ENCODE measurements at regions not wholly inside any gene's neighbourhood (a gene's known extent, or its start where the extent isn't known, plus 50 kb on each side); places are given as distances from the start of the nearest gene placed in this dataset.

DNA sequence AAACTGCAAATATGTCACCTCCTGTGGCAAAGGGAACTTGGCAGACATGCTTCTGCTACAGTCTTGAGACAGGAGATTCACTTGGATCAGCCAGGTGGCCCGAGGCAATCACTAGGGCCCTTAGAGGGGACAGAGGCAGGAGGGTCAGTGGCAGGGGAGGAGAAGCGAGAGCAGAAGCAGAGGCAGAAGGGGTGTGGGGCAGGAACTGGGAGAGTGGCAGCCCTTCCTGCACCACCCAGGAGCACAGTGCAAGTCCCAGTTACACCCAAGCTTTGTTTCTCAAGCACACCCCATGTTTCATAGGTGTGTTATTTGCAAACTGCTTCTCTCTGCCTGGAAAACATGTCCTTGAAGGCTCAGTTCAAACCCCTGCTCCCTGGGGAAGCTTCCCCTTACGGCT is 309.7 kb upstream of the MYT1L start:
- H3K4me3 ChIP-seq (replicated peaks in 1 of 2; ENCODE audit: low read depth in 2 of 2, low read length in 2 of 2) = no peak overlapping the region
- TF ChIP-seq, protein P1, sequence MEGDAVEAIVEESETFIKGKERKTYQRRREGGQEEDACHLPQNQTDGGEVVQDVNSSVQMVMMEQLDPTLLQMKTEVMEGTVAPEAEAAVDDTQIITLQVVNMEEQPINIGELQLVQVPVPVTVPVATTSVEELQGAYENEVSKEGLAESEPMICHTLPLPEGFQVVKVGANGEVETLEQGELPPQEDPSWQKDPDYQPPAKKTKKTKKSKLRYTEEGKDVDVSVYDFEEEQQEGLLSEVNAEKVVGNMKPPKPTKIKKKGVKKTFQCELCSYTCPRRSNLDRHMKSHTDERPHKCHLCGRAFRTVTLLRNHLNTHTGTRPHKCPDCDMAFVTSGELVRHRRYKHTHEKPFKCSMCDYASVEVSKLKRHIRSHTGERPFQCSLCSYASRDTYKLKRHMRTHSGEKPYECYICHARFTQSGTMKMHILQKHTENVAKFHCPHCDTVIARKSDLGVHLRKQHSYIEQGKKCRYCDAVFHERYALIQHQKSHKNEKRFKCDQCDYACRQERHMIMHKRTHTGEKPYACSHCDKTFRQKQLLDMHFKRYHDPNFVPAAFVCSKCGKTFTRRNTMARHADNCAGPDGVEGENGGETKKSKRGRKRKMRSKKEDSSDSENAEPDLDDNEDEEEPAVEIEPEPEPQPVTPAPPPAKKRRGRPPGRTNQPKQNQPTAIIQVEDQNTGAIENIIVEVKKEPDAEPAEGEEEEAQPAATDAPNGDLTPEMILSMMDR (IDR thresholded peaks at IDR 0.05; ENCODE audit: low read depth, low read length) = no peak
- no peak for DNase-seq (ENCODE audit: low read depth in 2 of 2)

DNA sequence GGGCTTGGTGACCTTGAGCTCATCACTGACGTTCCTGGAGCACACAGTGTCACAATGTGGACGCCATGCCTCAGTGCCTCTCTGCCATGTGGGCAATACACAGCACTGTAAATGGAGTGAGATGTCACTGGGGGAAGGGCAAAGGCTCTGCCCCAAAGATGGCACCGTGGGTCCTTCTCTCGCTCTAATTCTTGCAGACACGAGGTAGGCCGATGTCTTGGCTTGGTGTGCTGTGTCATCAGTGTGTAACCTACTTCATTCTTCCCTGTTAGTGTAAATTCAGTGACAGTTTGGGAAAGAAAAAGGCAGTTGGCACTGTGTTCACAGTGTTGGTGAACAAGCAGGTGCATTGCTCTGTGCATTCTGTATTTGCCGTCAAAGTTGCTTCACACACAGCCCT is 309.3 kb upstream of the MYT1L start:
- no peak overlapping the region for H3K4me3 ChIP-seq (replicated peaks in 1 of 2; ENCODE audit: low read depth in 2 of 2, low read length in 2 of 2)
- no peak for DNase-seq (ENCODE audit: low read depth in 2 of 2)
- TF ChIP-seq, protein P1 (IDR thresholded peaks at IDR 0.05; ENCODE audit: low read depth, low read length) = no peak

DNA sequence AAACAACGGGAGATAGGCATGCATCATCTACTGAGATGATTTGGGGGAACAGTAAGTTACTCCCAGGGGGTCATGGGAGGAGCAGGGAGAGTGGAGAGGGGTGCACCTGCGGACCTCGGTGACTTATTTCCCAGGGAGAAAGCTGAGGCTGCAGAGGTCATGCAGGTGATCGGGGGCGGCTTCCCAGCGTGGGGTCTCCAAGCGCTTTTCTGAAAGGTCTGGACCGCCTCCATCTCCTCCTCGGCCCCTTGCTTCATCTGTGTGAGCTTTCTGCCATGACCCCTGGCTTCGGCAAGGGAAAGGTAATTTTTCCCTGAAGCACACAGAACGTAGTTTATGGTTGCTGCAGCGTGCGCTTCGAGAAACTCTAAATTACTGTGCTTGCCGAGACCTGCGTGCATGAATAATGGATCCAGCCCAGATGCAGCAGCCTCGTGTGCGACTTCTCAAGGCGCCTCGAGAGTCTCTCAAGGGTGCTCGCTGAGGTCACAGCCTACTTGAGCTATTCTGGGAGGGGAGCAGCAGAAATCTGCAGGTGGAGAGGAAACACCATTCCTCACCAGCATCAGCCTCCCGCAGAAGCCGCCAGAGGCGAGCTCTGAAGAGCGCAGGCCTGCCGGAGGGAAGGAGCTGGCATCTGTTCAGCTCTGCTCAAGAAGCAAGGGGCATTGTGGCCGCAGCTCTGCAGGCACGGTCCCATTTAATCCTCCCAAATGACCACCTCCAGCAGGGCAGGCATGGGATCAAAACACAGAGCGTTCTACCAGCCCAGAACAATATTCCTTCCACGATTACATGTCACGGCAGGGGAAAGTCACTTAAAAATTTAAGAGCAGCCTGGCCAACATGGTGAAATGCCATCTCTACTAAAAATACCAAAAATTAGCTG is 308.4 kb upstream of the MYT1L start:
- DNase-seq (ENCODE audit: low read depth in 2 of 2) = no peak
- TF ChIP-seq, protein P1 (IDR thresholded peaks at IDR 0.05; ENCODE audit: low read depth, low read length) = no peak

DNA sequence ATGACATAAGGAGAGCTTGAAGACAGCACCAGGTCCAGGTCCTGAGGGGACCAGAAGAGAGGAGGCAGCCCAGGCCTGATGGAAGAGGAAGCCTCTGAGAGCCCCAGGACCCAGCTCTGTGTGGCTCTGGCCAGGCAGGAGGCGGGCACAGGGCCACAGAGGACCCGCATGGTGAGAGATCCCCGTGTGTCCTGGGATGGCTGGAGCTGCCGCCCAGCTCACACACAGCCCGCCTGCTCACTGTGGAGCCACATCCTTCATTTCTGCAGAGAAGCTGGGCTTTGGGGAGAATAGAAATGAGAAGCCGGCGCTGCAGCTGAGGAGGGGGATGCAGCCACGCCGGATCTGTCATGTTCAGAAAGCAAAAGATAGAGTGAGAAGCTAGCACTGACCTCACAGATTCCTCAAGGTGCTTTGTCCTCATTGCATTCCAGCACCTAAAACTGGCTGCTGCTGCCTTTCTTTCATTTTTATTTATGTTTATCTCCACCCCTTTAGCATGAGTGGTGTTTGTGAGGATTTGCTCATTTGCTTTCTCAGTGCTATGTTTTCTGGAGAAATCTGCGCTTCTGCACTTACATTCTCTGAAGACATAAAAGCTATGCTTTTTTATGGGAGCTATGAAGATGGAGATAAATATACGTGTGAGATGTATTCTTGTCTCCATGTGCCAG is 307.6 kb upstream of the MYT1L start:
- no peak overlapping the region for H3K4me3 ChIP-seq (replicated peaks in 1 of 2; ENCODE audit: low read depth in 2 of 2, low read length in 2 of 2)
- no peak for DNase-seq (ENCODE audit: low read depth in 2 of 2)
- TF ChIP-seq, protein P1 (IDR thresholded peaks at IDR 0.05; ENCODE audit: low read depth, low read length) = no peak

More for the DNA sequence above, 308.4 kb upstream of the MYT1L start:
- no peak overlapping the region for H3K4me3 ChIP-seq (replicated peaks in 1 of 2; ENCODE audit: low read depth in 2 of 2, low read length in 2 of 2)

DNA sequence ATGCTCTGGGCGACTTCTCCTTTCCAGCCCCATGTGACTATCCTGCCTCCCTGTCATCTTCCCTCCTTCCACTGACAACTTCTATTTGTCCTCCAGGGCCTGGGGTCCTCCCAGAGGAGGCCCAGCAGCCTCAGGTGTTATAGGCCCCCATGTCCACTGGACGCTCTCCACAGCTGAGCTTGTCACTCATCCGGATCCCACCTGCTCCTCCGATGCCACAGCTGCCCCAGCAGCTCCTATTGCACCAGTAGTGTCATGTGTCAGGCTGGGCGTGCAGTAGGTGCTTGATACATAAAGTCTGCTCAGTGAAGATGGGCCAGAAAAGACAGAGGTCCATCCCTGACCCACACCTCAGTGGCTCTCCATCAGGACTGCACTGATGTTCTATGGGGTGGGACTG is 305.7 kb upstream of the MYT1L start:
- H3K4me3 ChIP-seq (replicated peaks in 1 of 2; ENCODE audit: low read depth in 2 of 2, low read length in 2 of 2) = no peak overlapping the region
- DNase-seq (ENCODE audit: low read depth in 2 of 2) = no peak
- TF ChIP-seq, protein P1 (IDR thresholded peaks at IDR 0.05; ENCODE audit: low read depth, low read length) = no peak

DNA sequence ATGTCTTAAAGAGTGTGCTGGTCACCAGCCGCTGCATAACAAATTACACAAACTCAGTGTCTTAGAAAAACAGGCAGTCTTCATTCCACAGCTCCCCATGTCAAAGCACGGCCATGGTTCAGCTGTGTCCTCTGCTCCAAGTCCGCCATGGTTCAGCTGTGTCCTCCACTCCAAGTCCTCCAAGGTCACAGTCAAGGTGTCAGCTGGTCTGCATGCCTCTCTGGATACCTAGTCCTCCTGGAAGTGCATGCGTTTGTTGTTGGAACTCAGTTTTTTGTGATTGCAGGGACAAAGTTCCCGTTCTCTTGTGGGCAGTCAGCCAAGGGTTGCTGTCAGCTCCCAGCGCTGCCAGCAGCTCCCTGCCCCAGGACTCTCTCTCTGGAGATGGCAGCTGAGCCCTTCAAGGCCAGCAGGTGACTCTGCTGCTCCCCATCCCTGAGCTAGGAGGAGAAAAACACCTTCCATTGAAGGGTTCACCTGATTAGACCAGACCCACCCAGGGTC is 304.0 kb upstream of the MYT1L start:
- no peak for DNase-seq (ENCODE audit: low read depth in 2 of 2)
- no peak overlapping the region for H3K4me3 ChIP-seq (replicated peaks in 1 of 2; ENCODE audit: low read depth in 2 of 2, low read length in 2 of 2)
- TF ChIP-seq, protein P1 (IDR thresholded peaks at IDR 0.05; ENCODE audit: low read depth, low read length) = no peak
